Left ventricle myocardium superior (tissue), 1 donor: ENCODE measurements at regions not wholly inside any gene's neighbourhood (a gene's known extent, or its start where the extent isn't known, plus 50 kb on each side); places are given as distances from the start of the nearest gene placed in this dataset.

Source experiments
- ATAC-seq: fragments of 200-7000 bp; cut with Tn5 transposase; one replicate; pipeline ENCODE4 v1.9.1; 2020; ENCODE audit warnings: mild to moderate bottlenecking, moderate library complexity
- DNase-seq: peaks from one replicate; pipeline ENCODE4 v3.0.0-alpha.2; 2020
- intact Hi-C: fragments of 100-400 bp; cut with micrococcal nuclease; formaldehyde crosslinking; loops from one replicate; pipeline ENCODE4 v1.11.0; 2022
- donor health status: DM: no; HTN: yes; CAD: no; lungs with severe emphysema.

DNA sequence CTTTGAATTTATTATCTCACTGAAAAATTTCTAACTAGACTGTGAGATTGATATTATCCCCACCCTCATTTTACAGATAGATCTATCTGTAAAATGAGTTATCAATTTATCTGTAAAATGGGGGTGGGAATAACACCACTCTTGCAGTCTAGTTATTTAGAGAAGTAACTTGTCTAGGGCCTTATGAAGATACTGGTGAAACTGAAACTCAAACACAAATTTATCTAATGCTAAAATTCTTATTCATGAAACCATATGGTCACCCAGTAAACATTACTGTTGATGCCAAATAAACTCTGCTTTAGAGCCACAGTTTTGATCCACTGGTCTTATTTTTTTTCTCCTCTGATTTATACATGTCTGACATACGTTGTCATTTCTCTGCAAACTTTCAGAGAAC is 52.1 kb upstream of the SMIM36 start:
- intact Hi-C loops = no loop called here
- ATAC-seq = no peak
- DNase-seq = no peak

DNA sequence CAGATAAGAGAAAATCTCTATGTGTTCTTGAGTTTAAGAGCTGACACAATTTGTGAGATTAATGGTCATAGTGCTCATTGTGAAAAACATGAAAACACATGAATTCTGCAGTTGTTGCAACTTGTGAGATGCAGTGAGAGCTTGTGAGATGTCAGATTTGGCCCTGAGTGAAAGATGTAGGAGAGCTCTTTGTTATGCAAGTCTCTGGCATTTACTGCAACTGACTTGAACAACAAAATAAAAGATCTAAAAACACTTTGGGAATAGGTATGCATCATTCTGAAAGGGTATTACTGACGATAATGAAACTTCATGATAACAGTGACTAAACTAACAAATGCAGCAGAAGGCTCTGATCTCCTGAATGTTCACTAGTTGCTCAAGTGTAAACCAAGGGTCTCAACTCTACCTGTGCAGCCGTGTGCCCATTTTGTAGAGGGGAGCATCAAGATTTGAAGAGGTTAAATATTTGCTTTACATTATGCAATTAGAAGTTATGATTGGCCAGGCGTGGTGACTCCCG is 50.8 kb upstream of the SMIM36 start:
- no peak for ATAC-seq
- DNase-seq = no peak
- intact Hi-C loops = no loop called here

GRCh38 chr17:55561316-55561972 is 50.2 kb upstream of the SMIM36 start:
- ATAC-seq (no peak), DNase-seq (no peak)
- intact Hi-C loops = no loop called here
